Right renal cortex interstitium (tissue), 3 donors: ENCODE measurements at regions not wholly inside any gene's neighbourhood (a gene's known extent, or its start where the extent isn't known, plus 50 kb on each side); places are given as distances from the start of the nearest gene placed in this dataset.
"Not testable (repeated sequence)": the region's sequence is repeated elsewhere in the genome, so short reads cannot be mapped to it uniquely, and the experiment has no call there.

Experiments used
- DNase-seq, 3 donors: peaks; one replicate each; pipeline ENCODE4 v3.0.0-alpha.2; 2013; ENCODE audit warnings: low read depth in 3 of 3, low spot score in 2 of 3

- DNase-seq: no peak
Measured at GRCh38 chr5:44565360-44565759, 176.1 kb upstream of the FGF10 start.

GRCh38 chr5:44546286-44546685 is 157.1 kb upstream of the FGF10 start:
- DNase-seq: no peak

- no peak for DNase-seq
Measured at GRCh38 chr5:44543511-44543910, 154.3 kb upstream of the FGF10 start.

- no peak for DNase-seq
Measured at GRCh38 chr5:44542470-44542869, 153.2 kb upstream of the FGF10 start.

GRCh38 chr5:44539602-44539919 is 150.3 kb upstream of the FGF10 start:
- DNase-seq: no peak

GRCh38 chr5:44538797-44539601 is 149.8 kb upstream of the FGF10 start:
- DNase-seq: no peak

GRCh38 chr5:44536650-44537260 is 147.5 kb upstream of the FGF10 start:
- peak in 2 of 3 donors; percentile 6 to 7 for DNase-seq

- no peak for DNase-seq
Measured at GRCh38 chr5:44535621-44536020, 146.4 kb upstream of the FGF10 start.

- no peak for DNase-seq
Measured at GRCh38 chr5:44532981-44533380, 143.8 kb upstream of the FGF10 start.

- DNase-seq: not testable (repeated sequence)
Measured at GRCh38 chr5:44531756-44532155, 142.5 kb upstream of the FGF10 start.

GRCh38 chr5:44530783-44531182 is 141.6 kb upstream of the FGF10 start:
- not testable (repeated sequence) for DNase-seq

- DNase-seq: no peak
Measured at GRCh38 chr5:44511596-44511995, 122.4 kb upstream of the FGF10 start.

- peak; percentile 29 to 57 (median 41) for DNase-seq
Measured at GRCh38 chr5:44506561-44506960, 117.3 kb upstream of the FGF10 start.

- no peak for DNase-seq
Measured at GRCh38 chr5:44499381-44499780, 110.2 kb upstream of the FGF10 start.

GRCh38 chr5:44497606-44498005 is 108.4 kb upstream of the FGF10 start:
- no peak for DNase-seq

GRCh38 chr5:44495280-44495679 is 106.1 kb upstream of the FGF10 start:
- DNase-seq: no peak

- no peak for DNase-seq
Measured at GRCh38 chr5:44489759-44490158, 100.5 kb upstream of the FGF10 start.

- no peak for DNase-seq
Measured at GRCh38 chr5:44486591-44486990, 97.4 kb upstream of the FGF10 start.

GRCh38 chr5:44454002-44454401 is 64.8 kb upstream of the FGF10 start:
- no peak for DNase-seq

GRCh38 chr5:44446399-44446798 is 57.2 kb upstream of the FGF10 start:
- DNase-seq: no peak

GRCh38 chr5:44443172-44443571 is 54.0 kb upstream of the FGF10 start:
- no peak for DNase-seq

GRCh38 chr5:44441460-44441859 is 52.2 kb upstream of the FGF10 start:
- no peak for DNase-seq

- no peak for DNase-seq
Measured at GRCh38 chr5:44440186-44440585, 51.0 kb upstream of the FGF10 start.
